Loucy (cell line): ENCODE measurements at regions not wholly inside any gene's neighbourhood (a gene's known extent, or its start where the extent isn't known, plus 50 kb on each side); places are given as distances from the start of the nearest gene placed in this dataset.

Experiments
- H2AFZ ChIP-seq: fragments of 200-600 bp; sonication (generic); 2 replicates; pipeline ENCODE4 v1.6.0; 2016; ENCODE audit warnings: antibody characterized with exemption, mild to moderate bottlenecking, low read length, moderate library complexity
- H3F3A ChIP-seq: fragments of 200-600 bp; 2 replicates; pipeline ENCODE4 v1.6.0; 2016; ENCODE audit warnings: antibody characterized with exemption, low read depth, mild to moderate bottlenecking
- H3K27me3 ChIP-seq: fragments of 200-600 bp; sonication (generic); 2 replicates; pipeline ENCODE4 v1.6.1; 2014; ENCODE audit warnings: low read length, mild to moderate bottlenecking; ENCODE audit not compliant: insufficient read depth, poor library complexity, severe bottlenecking
- H3K36me3 ChIP-seq: fragments of 200-600 bp; sonication (generic); 2 replicates; pipeline ENCODE4 v1.6.1; 2016; ENCODE audit warnings: low read length; ENCODE audit not compliant: insufficient read depth
- H3K4me1 ChIP-seq: fragments of 200-600 bp; sonication (generic); 2 replicates; pipeline ENCODE4 v1.5.1; 2014; ENCODE audit warnings: low read length, mild to moderate bottlenecking; ENCODE audit not compliant: insufficient read depth, poor library complexity, severe bottlenecking
- H3K4me2 ChIP-seq: fragments of 200-600 bp; sonication (generic); 2 replicates; pipeline ENCODE4 v1.6.0; 2014; ENCODE audit warnings: antibody characterized with exemption, low read length, low read depth, mild to moderate bottlenecking; ENCODE audit not compliant: poor library complexity, severe bottlenecking
- H3K4me3 ChIP-seq: fragments of 200-600 bp; sonication (generic); 2 replicates; pipeline ENCODE4 v1.5.1; 2014; ENCODE audit warnings: low read length, mild to moderate bottlenecking, mixed read lengths; ENCODE audit not compliant: poor library complexity, severe bottlenecking
- H3K79me2 ChIP-seq: fragments of 200-600 bp; sonication (generic); 2 replicates; pipeline ENCODE4 v1.6.1; 2014; ENCODE audit warnings: low read length; ENCODE audit not compliant: insufficient read depth
- H3K9ac ChIP-seq: fragments of 200-600 bp; sonication (generic); 2 replicates; pipeline ENCODE4 v1.6.0; 2014; ENCODE audit warnings: mild to moderate bottlenecking, low read depth, low read length, moderate library complexity; ENCODE audit not compliant: poor library complexity, severe bottlenecking
- H3K9me2 ChIP-seq: fragments of 200-600 bp; sonication (generic); replicated peaks from 2 replicates; pipeline ENCODE4 v1.6.1; 2016; ENCODE audit warnings: low read depth, low read length, mixed read lengths
- H3K9me3 ChIP-seq: fragments of 200-600 bp; sonication (generic); 2 replicates; pipeline ENCODE4 v1.6.1; 2014; ENCODE audit warnings: mild to moderate bottlenecking, antibody characterized with exemption, low read length, low read depth; ENCODE audit not compliant: insufficient read depth
- H4K20me1 ChIP-seq: fragments of 200-600 bp; sonication (generic); 2 replicates; pipeline ENCODE4 v1.6.0; 2014; ENCODE audit warnings: antibody characterized with exemption, low read length, mild to moderate bottlenecking; ENCODE audit not compliant: insufficient read depth, poor library complexity, severe bottlenecking
- CTCF ChIP-seq: fragments of 200-600 bp; sonication (generic); conservative IDR thresholded peaks from 2 replicates; pipeline ENCODE4 v1.5.1; 2014; ENCODE audit warnings: mild to moderate bottlenecking, antibody characterized with exemption, low read length
- EZH2phosphoT487 ChIP-seq: fragments of 200-600 bp; IDR thresholded peaks from 2 replicates; pipeline ENCODE4 v1.6.1; 2018; ENCODE audit warnings: antibody characterized with exemption, mild to moderate bottlenecking, moderate library complexity, borderline replicate concordance

- Histone ChIP-seq H3K36me3 (no peaks in the 10 kb centered on the region), H3K4me2 (no peak overlapping the region), H2AFZ (0 out of 2 replicates have a peak overlapping the region, but pooled peaks have one; percentile 53)
Observed at GRCh38 chr18:76621226-76621625, 126.2 kb upstream of the ZNF516 start.

GRCh38 chr18:76620321-76621170 lies 125.5 kb upstream of the ZNF516 start:
- no peaks in the 10 kb centered on the region for H3K27me3 ChIP-seq
- no peaks in the 10 kb centered on the region for H3K4me1 ChIP-seq
- no peak overlapping the region for H3K4me2 ChIP-seq
- no peaks in the 10 kb centered on the region for H3F3A ChIP-seq
- H3K36me3 ChIP-seq, result no peaks in the 10 kb centered on the region
- H4K20me1 ChIP-seq, result no peaks in the 10 kb centered on the region
- no peaks in the 10 kb centered on the region for H3K79me2 ChIP-seq
- no peak overlapping the region for H3K4me3 ChIP-seq
- TF ChIP-seq CTCF, result no peak
- no peak for TF ChIP-seq EZH2phosphoT487
- no peaks in the 10 kb centered on the region for H3K9me3 ChIP-seq
- H3K9ac ChIP-seq, result no peak overlapping the region
- no peaks in the 10 kb centered on the region for H3K9me2 ChIP-seq
- H2AFZ ChIP-seq, result no peak overlapping the region

More at GRCh38 chr18:76621226-76621625, 126.2 kb upstream of the ZNF516 start:
- TF ChIP-seq CTCF, result no peak
- Histone ChIP-seq H3K79me2 (no peaks in the 10 kb centered on the region), H3F3A (no peaks in the 10 kb centered on the region), H3K9me2 (no peaks in the 10 kb centered on the region), H3K9me3 (no peaks in the 10 kb centered on the region), H4K20me1 (no peaks in the 10 kb centered on the region), H3K9ac (no peak overlapping the region), H3K4me3 (no peak overlapping the region), H3K27me3 (no peaks in the 10 kb centered on the region), H3K4me1 (no peaks in the 10 kb centered on the region)

GRCh38 chr18:76619621-76620315 lies 124.7 kb upstream of the ZNF516 start:
- Histone ChIP-seq H3F3A (no peaks in the 10 kb centered on the region), H3K27me3 (no peaks in the 10 kb centered on the region), H3K9ac (no peak overlapping the region), H3K79me2 (no peaks in the 10 kb centered on the region), H4K20me1 (no peaks in the 10 kb centered on the region), H3K9me3 (no peaks in the 10 kb centered on the region), H3K4me2 (no peak overlapping the region), H2AFZ (no peak overlapping the region), H3K36me3 (no peaks in the 10 kb centered on the region), H3K4me1 (no peaks in the 10 kb centered on the region), H3K4me3 (no peak overlapping the region), H3K9me2 (no peaks in the 10 kb centered on the region)
- TF ChIP-seq CTCF, result no peak
- TF ChIP-seq EZH2phosphoT487, result no peak
